Neural progenitor cell (in vitro differentiated cells): ENCODE measurements at regions not wholly inside any gene's neighbourhood (a gene's known extent, or its start where the extent isn't known, plus 50 kb on each side); places are given as distances from the start of the nearest gene placed in this dataset.

Experiments
- CTCF ChIP-seq: fragments of 200-600 bp; sonication (generic); IDR thresholded peaks from 2 replicates; pipeline ENCODE4 v1.5.1; 2017; ENCODE audit warnings: antibody characterized with exemption, mild to moderate bottlenecking
- EZH2 ChIP-seq: fragments of 200-600 bp; sonication (generic); IDR thresholded peaks from 2 replicates; pipeline ENCODE4 v1.6.1; 2017; ENCODE audit warnings: antibody characterized with exemption, mild to moderate bottlenecking, moderate library complexity

GRCh38 chr2:62558743-62559142, 52.7 kb upstream of the TMEM17 start:
- TF ChIP-seq CTCF = no peak
- no peak for TF ChIP-seq EZH2
